ENCODE measurements at regions not wholly inside any gene's neighbourhood (a gene's known extent, or its start where the extent isn't known, plus 50 kb on each side); places are given as distances from the start of the nearest gene placed in this dataset.

GRCh38 chr3:31086148-31086547, 191.7 kb upstream of the GADL1 start:
- no peaks in the 10 kb centered on the region for H3K9me3 ChIP-seq
- no peaks in the 10 kb centered on the region for H3K36me3 ChIP-seq
- H3K27me3 ChIP-seq, result no peaks in the 10 kb centered on the region
- H3K27ac ChIP-seq, result no peak overlapping the region
- intact Hi-C loops (cut with DNase I), result no loop called here
- TF ChIP-seq EP300 (IDR thresholded peaks at IDR 0.05) (no peak), POLR2A (IDR thresholded peaks at IDR 0.05) (no peak), CTCF (IDR thresholded peaks at IDR 0.05) (no peak)
- DNase-seq, result no peak
- H3K4me1 ChIP-seq (ENCODE audit: insufficient read depth), result peaks cover 2% of the 10 kb centered on the region
- no peak overlapping the region for H3K4me3 ChIP-seq

- H3K4me1 ChIP-seq (ENCODE audit: insufficient read depth), result no peaks in the 10 kb centered on the region
- no peaks in the 10 kb centered on the region for H3K36me3 ChIP-seq
- H3K27ac ChIP-seq, result no peak overlapping the region
- H3K4me3 ChIP-seq, result no peak overlapping the region
- no peaks in the 10 kb centered on the region for H3K9me3 ChIP-seq
- TF ChIP-seq CTCF (IDR thresholded peaks at IDR 0.05), result no peak
- TF ChIP-seq POLR2A (IDR thresholded peaks at IDR 0.05), result no peak
- TF ChIP-seq EP300 (IDR thresholded peaks at IDR 0.05), result no peak
- intact Hi-C loops (cut with DNase I), result no loop called here
- H3K27me3 ChIP-seq, result no peaks in the 10 kb centered on the region
- DNase-seq, result no peak
Observed at GRCh38 chr3:31086698-31087097, 192.2 kb upstream of the GADL1 start.

GRCh38 chr3:31091748-31092147, 197.3 kb upstream of the GADL1 start:
- Histone ChIP-seq H3K36me3 (no peaks in the 10 kb centered on the region), H3K4me1 (ENCODE audit: insufficient read depth) (no peaks in the 10 kb centered on the region), H3K27me3 (no peaks in the 10 kb centered on the region), H3K9me3 (no peaks in the 10 kb centered on the region), H3K4me3 (no peak overlapping the region), H3K27ac (no peak overlapping the region)
- no peak for TF ChIP-seq CTCF (IDR thresholded peaks at IDR 0.05)
- no peak for TF ChIP-seq EP300 (IDR thresholded peaks at IDR 0.05)
- TF ChIP-seq POLR2A (IDR thresholded peaks at IDR 0.05), result no peak
- intact Hi-C loops (cut with DNase I), result no loop called here
- DNase-seq, result no peak
- 50 to 96% (median 76%) methylated on average over 2 of the region's 2 CpGs for WGBS, 3 donors

GRCh38 chr3:31092748-31093589, 198.5 kb upstream of the GADL1 start:
- intact Hi-C loops (cut with DNase I), result no loop called here
- Histone ChIP-seq H3K4me1 (ENCODE audit: insufficient read depth) (no peaks in the 10 kb centered on the region), H3K9me3 (no peaks in the 10 kb centered on the region), H3K27me3 (no peaks in the 10 kb centered on the region), H3K36me3 (no peaks in the 10 kb centered on the region), H3K4me3 (no peak overlapping the region), H3K27ac (no peak overlapping the region)
- TF ChIP-seq CTCF (IDR thresholded peaks at IDR 0.05), result no peak
- TF ChIP-seq EP300 (IDR thresholded peaks at IDR 0.05), result no peak
- no peak for TF ChIP-seq POLR2A (IDR thresholded peaks at IDR 0.05)
- 66 to 80% (median 73%) methylated on average over 6 of the region's 6 CpGs for WGBS, 3 donors
- DNase-seq, result no peak
